ENCODE measurements at regions not wholly inside any gene's neighbourhood (a gene's known extent, or its start where the extent isn't known, plus 50 kb on each side); places are given as distances from the start of the nearest gene placed in this dataset.
A peak's percentile ranks its signal among the peaks of the same experiment; 100 is the strongest.
"Not testable (repeated sequence)": the region's sequence is repeated elsewhere in the genome, so short reads cannot be mapped to it uniquely, and the experiment has no call there.

DNA sequence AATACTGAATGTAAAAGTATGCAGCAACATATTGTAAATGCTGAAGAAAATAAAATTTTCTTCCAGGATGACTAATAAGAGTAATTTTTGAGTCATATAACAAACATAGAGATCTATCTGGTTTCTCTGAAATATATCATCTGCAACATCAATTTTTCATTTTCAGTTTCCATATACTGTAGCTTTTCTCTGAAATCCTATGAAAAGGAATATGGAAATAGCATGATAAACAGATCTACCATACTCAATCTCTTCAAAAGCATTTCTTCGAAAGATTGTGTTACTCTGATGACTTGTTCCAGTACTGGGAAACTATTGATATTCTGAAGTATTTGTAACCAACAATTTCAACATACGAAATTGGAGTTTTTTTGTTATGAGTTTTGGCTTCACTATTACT lies 1156.7 kb downstream of the FAM133A start:
- no peak overlapping the region for H3K27ac Mint-ChIP-seq
- peaks cover 10% of the 10 kb centered on the region for H3K4me1 Mint-ChIP-seq
- no peaks in the 10 kb centered on the region for H3K9me3 Mint-ChIP-seq
- TF ChIP-seq, protein P1, sequence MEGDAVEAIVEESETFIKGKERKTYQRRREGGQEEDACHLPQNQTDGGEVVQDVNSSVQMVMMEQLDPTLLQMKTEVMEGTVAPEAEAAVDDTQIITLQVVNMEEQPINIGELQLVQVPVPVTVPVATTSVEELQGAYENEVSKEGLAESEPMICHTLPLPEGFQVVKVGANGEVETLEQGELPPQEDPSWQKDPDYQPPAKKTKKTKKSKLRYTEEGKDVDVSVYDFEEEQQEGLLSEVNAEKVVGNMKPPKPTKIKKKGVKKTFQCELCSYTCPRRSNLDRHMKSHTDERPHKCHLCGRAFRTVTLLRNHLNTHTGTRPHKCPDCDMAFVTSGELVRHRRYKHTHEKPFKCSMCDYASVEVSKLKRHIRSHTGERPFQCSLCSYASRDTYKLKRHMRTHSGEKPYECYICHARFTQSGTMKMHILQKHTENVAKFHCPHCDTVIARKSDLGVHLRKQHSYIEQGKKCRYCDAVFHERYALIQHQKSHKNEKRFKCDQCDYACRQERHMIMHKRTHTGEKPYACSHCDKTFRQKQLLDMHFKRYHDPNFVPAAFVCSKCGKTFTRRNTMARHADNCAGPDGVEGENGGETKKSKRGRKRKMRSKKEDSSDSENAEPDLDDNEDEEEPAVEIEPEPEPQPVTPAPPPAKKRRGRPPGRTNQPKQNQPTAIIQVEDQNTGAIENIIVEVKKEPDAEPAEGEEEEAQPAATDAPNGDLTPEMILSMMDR (IDR thresholded peaks at IDR 0.05; ENCODE audit: unreplicated experiment): no peak
- H3K4me3 Mint-ChIP-seq: no peak overlapping the region
- no peaks in the 10 kb centered on the region for H3K27me3 Mint-ChIP-seq (ENCODE audit: low read depth)
- H3K36me3 Mint-ChIP-seq: no peaks in the 10 kb centered on the region
- no peak for DNase-seq (ENCODE audit: low spot score in 2 of 2, unreplicated experiment in 2 of 2)

DNA sequence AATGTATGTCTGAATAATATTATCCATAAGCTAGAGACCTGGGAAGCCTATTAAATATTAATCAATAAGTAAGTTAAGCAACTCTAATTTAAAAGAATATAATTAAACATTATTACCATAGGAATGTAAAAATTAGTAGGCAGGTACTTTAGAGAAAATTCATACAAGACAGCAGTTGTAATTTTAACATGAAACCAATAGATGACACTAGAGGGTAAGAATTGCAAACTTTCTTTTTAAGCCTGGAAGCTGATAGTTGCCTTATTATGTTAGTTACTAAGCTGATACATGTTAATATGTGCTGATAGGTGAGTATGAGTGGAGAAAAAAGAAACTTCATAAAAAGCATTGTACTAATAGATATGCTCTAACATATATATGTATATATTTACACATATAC lies 1157.4 kb downstream of the FAM133A start:
- DNase-seq (ENCODE audit: low spot score in 2 of 2, unreplicated experiment in 2 of 2): no peak
- Mint-ChIP-seq H3K36me3 (no peaks in the 10 kb centered on the region), H3K27ac (no peak overlapping the region), H3K27me3 (ENCODE audit: low read depth) (no peaks in the 10 kb centered on the region), H3K9me3 (no peaks in the 10 kb centered on the region), H3K4me3 (no peak overlapping the region), H3K4me1 (peaks cover 10% of the 10 kb centered on the region)
- TF ChIP-seq, protein P1 (IDR thresholded peaks at IDR 0.05; ENCODE audit: unreplicated experiment): peak; percentile 35

- no peaks in the 10 kb centered on the region for H3K27me3 Mint-ChIP-seq (ENCODE audit: low read depth)
- TF ChIP-seq, protein P1 (IDR thresholded peaks at IDR 0.05; ENCODE audit: unreplicated experiment): no peak
- H3K4me3 Mint-ChIP-seq: no peak overlapping the region
- no peak overlapping the region for H3K27ac Mint-ChIP-seq
- H3K9me3 Mint-ChIP-seq: peaks cover 3% of the 10 kb centered on the region
- DNase-seq (ENCODE audit: low spot score in 2 of 2, unreplicated experiment in 2 of 2): no peak
- peaks cover 10% of the 10 kb centered on the region for H3K4me1 Mint-ChIP-seq
- H3K36me3 Mint-ChIP-seq: no peaks in the 10 kb centered on the region
Measured at GRCh38 chrX:94834226-94834625, 1160.2 kb downstream of the FAM133A start.

- no peaks in the 10 kb centered on the region for H3K27me3 Mint-ChIP-seq (ENCODE audit: low read depth)
- H3K36me3 Mint-ChIP-seq: no peaks in the 10 kb centered on the region
- H3K9me3 Mint-ChIP-seq: no peaks in the 10 kb centered on the region
- no peak overlapping the region for H3K27ac Mint-ChIP-seq
- H3K4me3 Mint-ChIP-seq: no peak overlapping the region
- peaks cover 19% of the 10 kb centered on the region for H3K4me1 Mint-ChIP-seq
- TF ChIP-seq, protein P1 (IDR thresholded peaks at IDR 0.05; ENCODE audit: unreplicated experiment): no peak
- no peak for DNase-seq (ENCODE audit: low spot score in 2 of 2, unreplicated experiment in 2 of 2)
Measured at GRCh38 chrX:94850811-94851210, 1176.8 kb downstream of the FAM133A start.

- Mint-ChIP-seq H3K27ac (peak overlapping the region; percentile 13), H3K36me3 (no peaks in the 10 kb centered on the region), H3K9me3 (peaks cover 6% of the 10 kb centered on the region), H3K4me1 (peaks cover 19% of the 10 kb centered on the region), H3K4me3 (no peak overlapping the region), H3K27me3 (ENCODE audit: low read depth) (no peaks in the 10 kb centered on the region)
- TF ChIP-seq, protein P1 (IDR thresholded peaks at IDR 0.05; ENCODE audit: unreplicated experiment): no peak
- DNase-seq (ENCODE audit: low spot score in 2 of 2, unreplicated experiment in 2 of 2): peak in 1 of 2 experiments; percentile 36
Measured at GRCh38 chrX:94854251-94854650, 1180.2 kb downstream of the FAM133A start.

GRCh38 chrX:94862470-94862869 lies 1188.5 kb downstream of the FAM133A start:
- DNase-seq (ENCODE audit: low spot score in 2 of 2, unreplicated experiment in 2 of 2); H3K4me3 Mint-ChIP-seq; H3K27me3 Mint-ChIP-seq (ENCODE audit: low read depth); H3K36me3 Mint-ChIP-seq; H3K4me1 Mint-ChIP-seq; H3K27ac Mint-ChIP-seq: not testable (repeated sequence)
- peaks cover 18% of the 10 kb centered on the region for H3K9me3 Mint-ChIP-seq

All from mesothelial cell of epicardium (in vitro differentiated cells).